ENCODE measurements at regions not wholly inside any gene's neighbourhood (a gene's known extent, or its start where the extent isn't known, plus 50 kb on each side); places are given as distances from the start of the nearest gene placed in this dataset.
"Not testable (repeated sequence)": the region's sequence is repeated elsewhere in the genome, so short reads cannot be mapped to it uniquely, and the experiment has no call there.

GRCh38 chr10:23829556-23829955 lies 379.4 kb upstream of the KIAA1217 start:
- DNase-seq = no peak
- no peaks in the 10 kb centered on the region for H3K9me3 ChIP-seq
- no peak for ATAC-seq
- no peak overlapping the region for H3K4me3 ChIP-seq
- H3K27me3 ChIP-seq = no peaks in the 10 kb centered on the region
- H3K36me3 ChIP-seq = no peaks in the 10 kb centered on the region
- intact Hi-C loops (cut with DNase I) = no loop called here
- no peaks in the 10 kb centered on the region for H3K4me1 ChIP-seq
- TF ChIP-seq CTCF (IDR thresholded peaks at IDR 0.05) = no peak
- H3K27ac ChIP-seq = no peak overlapping the region

GRCh38 chr10:23834091-23834490 lies 374.8 kb upstream of the KIAA1217 start:
- DNase-seq (no peak), ATAC-seq (peak; percentile 65)
- Histone ChIP-seq H3K27me3 (no peaks in the 10 kb centered on the region), H3K27ac (no peak overlapping the region), H3K4me1 (no peaks in the 10 kb centered on the region), H3K4me3 (no peak overlapping the region), H3K9me3 (no peaks in the 10 kb centered on the region), H3K36me3 (no peaks in the 10 kb centered on the region)
- no peak for TF ChIP-seq CTCF (IDR thresholded peaks at IDR 0.05)
- intact Hi-C loops (cut with DNase I) = no loop called here

GRCh38 chr10:23850631-23851030 lies 358.3 kb upstream of the KIAA1217 start:
- no peaks in the 10 kb centered on the region for H3K27me3 ChIP-seq
- H3K4me3 ChIP-seq = no peak overlapping the region
- H3K27ac ChIP-seq = no peak overlapping the region
- DNase-seq (no peak), ATAC-seq (no peak)
- H3K36me3 ChIP-seq = no peaks in the 10 kb centered on the region
- no peak for TF ChIP-seq CTCF (IDR thresholded peaks at IDR 0.05)
- H3K4me1 ChIP-seq = no peaks in the 10 kb centered on the region
- H3K9me3 ChIP-seq = peaks cover 4% of the 10 kb centered on the region
- intact Hi-C loops (cut with DNase I) = no loop called here

- DNase-seq = no peak
- Histone ChIP-seq H3K27ac (no peak overlapping the region), H3K36me3 (no peaks in the 10 kb centered on the region), H3K4me3 (no peak overlapping the region), H3K9me3 (no peaks in the 10 kb centered on the region), H3K27me3 (no peaks in the 10 kb centered on the region), H3K4me1 (no peaks in the 10 kb centered on the region)
- no peak for TF ChIP-seq CTCF (IDR thresholded peaks at IDR 0.05)
- ATAC-seq = no peak
- intact Hi-C loops (cut with DNase I) = no loop called here
These were observed 349.3 kb upstream of the KIAA1217 start for GRCh38 chr10:23859598-23859997.

GRCh38 chr10:23864631-23865147 lies 344.2 kb upstream of the KIAA1217 start:
- no peak overlapping the region for H3K4me3 ChIP-seq
- no peaks in the 10 kb centered on the region for H3K36me3 ChIP-seq
- no peaks in the 10 kb centered on the region for H3K9me3 ChIP-seq
- no peaks in the 10 kb centered on the region for H3K27me3 ChIP-seq
- ATAC-seq (no peak), DNase-seq (no peak)
- intact Hi-C loops (cut with DNase I) = no loop called here
- H3K27ac ChIP-seq = no peak overlapping the region
- no peaks in the 10 kb centered on the region for H3K4me1 ChIP-seq
- TF ChIP-seq CTCF (IDR thresholded peaks at IDR 0.05) = no peak

- H3K4me3 ChIP-seq; H3K4me1 ChIP-seq; DNase-seq; H3K27ac ChIP-seq; H3K9me3 ChIP-seq; H3K36me3 ChIP-seq; ATAC-seq; intact Hi-C loops (cut with DNase I); H3K27me3 ChIP-seq: not testable (repeated sequence)
These were observed 342.0 kb upstream of the KIAA1217 start for GRCh38 chr10:23866985-23867384.

Measured in upper lobe of right lung (tissue), 1 donor.